Stimulated activated CD4-positive, alpha-beta T cell treated with anti-CD3 and anti-CD28 coated beads, Interleukin-1b, Interleukin-23, amount 100 ng/mL, for 48 hours (primary cell): ENCODE measurements at regions not wholly inside any gene's neighbourhood (a gene's known extent, or its start where the extent isn't known, plus 50 kb on each side); places are given as distances from the start of the nearest gene placed in this dataset.
"Not testable (repeated sequence)": the region's sequence is repeated elsewhere in the genome, so short reads cannot be mapped to it uniquely, and the experiment has no call there.

Experiments
- DNase-seq: peaks from one replicate; pipeline ENCODE4 v3.0.0-alpha.2; 2020

GRCh38 chr1:213324859-213325258, 273.8 kb downstream of the RPS6KC1 start:
- no peak for DNase-seq

- DNase-seq = no peak
These were observed 274.4 kb downstream of the RPS6KC1 start for GRCh38 chr1:213325482-213325881.

- DNase-seq = no peak
These were observed 275.4 kb downstream of the RPS6KC1 start for GRCh38 chr1:213326281-213327016.

GRCh38 chr1:213327017-213327667, 276.1 kb downstream of the RPS6KC1 start:
- no peak for DNase-seq

GRCh38 chr1:213329406-213330008, 278.5 kb downstream of the RPS6KC1 start:
- no peak for DNase-seq

GRCh38 chr1:213330281-213330680, 279.2 kb downstream of the RPS6KC1 start:
- no peak for DNase-seq

- no peak for DNase-seq
These were observed 280.7 kb downstream of the RPS6KC1 start for GRCh38 chr1:213331631-213332175.

GRCh38 chr1:213332491-213332890, 281.4 kb downstream of the RPS6KC1 start:
- no peak for DNase-seq

- DNase-seq = no peak
These were observed 282.1 kb downstream of the RPS6KC1 start for GRCh38 chr1:213333121-213333520.

- no peak for DNase-seq
These were observed 284.0 kb downstream of the RPS6KC1 start for GRCh38 chr1:213335084-213335483.

- no peak for DNase-seq
These were observed 286.1 kb downstream of the RPS6KC1 start for GRCh38 chr1:213337025-213337678.

GRCh38 chr1:213340593-213340992, 289.6 kb downstream of the RPS6KC1 start:
- no peak for DNase-seq

GRCh38 chr1:213345621-213346020, 294.6 kb downstream of the RPS6KC1 start:
- no peak for DNase-seq

GRCh38 chr1:213357403-213357802, 306.4 kb downstream of the RPS6KC1 start:
- DNase-seq = no peak

GRCh38 chr1:213358368-213358767, 307.3 kb downstream of the RPS6KC1 start:
- DNase-seq = not testable (repeated sequence)

- DNase-seq = no peak
These were observed 311.6 kb downstream of the RPS6KC1 start for GRCh38 chr1:213362598-213362997.

GRCh38 chr1:213366141-213366831, 315.2 kb downstream of the RPS6KC1 start:
- no peak for DNase-seq

- DNase-seq = no peak
These were observed 318.4 kb downstream of the RPS6KC1 start for GRCh38 chr1:213369465-213369864.

GRCh38 chr1:213370523-213370922, 319.5 kb downstream of the RPS6KC1 start:
- DNase-seq = no peak

- DNase-seq = no peak
These were observed 320.4 kb downstream of the RPS6KC1 start for GRCh38 chr1:213371525-213371846.

- no peak for DNase-seq
These were observed 321.0 kb downstream of the RPS6KC1 start for GRCh38 chr1:213371847-213372619.

- DNase-seq = peak; percentile 58
These were observed 323.3 kb downstream of the RPS6KC1 start for GRCh38 chr1:213374369-213374768.
